Activated T-helper 2 cell treated with anti-CD3 and anti-CD28 coated beads, Interferon-gamma antibody, Interleukin-2, Interleukin-4, amounts not matched to agents 10 μg/mL and 5 μg/mL and 100 μg/mL, durations not matched to agents 14 hours and 24 hours and 36 hours (primary cell): ENCODE measurements at regions not wholly inside any gene's neighbourhood (a gene's known extent, or its start where the extent isn't known, plus 50 kb on each side); places are given as distances from the start of the nearest gene placed in this dataset.
"Not testable (repeated sequence)": the region's sequence is repeated elsewhere in the genome, so short reads cannot be mapped to it uniquely, and the experiment has no call there.

Experiments
- DNase-seq: peaks from one replicate; pipeline ENCODE4 v3.0.0; 2021; ENCODE audit warnings: low spot score
- H3K27ac Mint-ChIP-seq: one replicate; pipeline ENCODE4 v1.8.0; 2021; ENCODE audit warnings: mixed read lengths
- H3K27me3 Mint-ChIP-seq: one replicate; pipeline ENCODE4 v1.8.0; 2021; ENCODE audit warnings: low read depth, mixed read lengths
- H3K36me3 Mint-ChIP-seq: one replicate; pipeline ENCODE4 v1.8.0; 2021; ENCODE audit warnings: low read depth, mixed read lengths
- H3K4me1 Mint-ChIP-seq: one replicate; pipeline ENCODE4 v1.8.0; 2021; ENCODE audit warnings: low read depth, mixed read lengths
- H3K4me3 Mint-ChIP-seq: one replicate; pipeline ENCODE4 v1.8.0; 2021; ENCODE audit warnings: low read depth, mild to moderate bottlenecking, moderate library complexity, mixed read lengths
- H3K9me3 Mint-ChIP-seq: one replicate; pipeline ENCODE4 v1.8.0; 2021; ENCODE audit warnings: mixed read lengths
- intact Hi-C: fragments of 100-400 bp; cut with micrococcal nuclease; formaldehyde crosslinking; loops from one replicate; pipeline ENCODE4 v1.15.1; 2023

DNA sequence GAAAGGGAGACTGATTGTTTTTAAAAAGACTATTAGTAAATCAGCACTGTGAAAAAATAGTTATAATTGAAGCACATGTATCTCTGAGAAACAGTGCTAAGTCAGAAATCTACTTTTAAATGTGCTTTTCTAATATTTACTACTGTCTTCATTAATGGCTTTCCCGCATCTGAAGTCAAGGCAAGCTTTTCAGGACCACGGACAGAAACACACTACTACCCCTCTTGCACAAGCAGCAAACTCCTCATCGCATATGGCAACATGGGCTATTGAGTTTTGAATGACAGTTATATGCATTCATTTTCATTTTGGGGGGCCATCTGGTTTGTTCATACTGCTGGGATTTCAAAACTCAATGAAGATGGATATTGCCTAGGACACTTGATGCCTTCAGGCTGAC is 433.4 kb upstream of the CAMK1G start:
- no peak overlapping the region for H3K27ac Mint-ChIP-seq
- H3K36me3 Mint-ChIP-seq = no peaks in the 10 kb centered on the region
- intact Hi-C loops = no loop called here
- H3K4me1 Mint-ChIP-seq = no peaks in the 10 kb centered on the region
- no peak overlapping the region for H3K4me3 Mint-ChIP-seq
- no peaks in the 10 kb centered on the region for H3K9me3 Mint-ChIP-seq
- H3K27me3 Mint-ChIP-seq = no peaks in the 10 kb centered on the region
- no peak for DNase-seq

- intact Hi-C loops = no loop called here
- no peak overlapping the region for H3K27ac Mint-ChIP-seq
- H3K36me3 Mint-ChIP-seq = no peaks in the 10 kb centered on the region
- H3K4me1 Mint-ChIP-seq = no peaks in the 10 kb centered on the region
- H3K4me3 Mint-ChIP-seq = no peak overlapping the region
- H3K9me3 Mint-ChIP-seq = no peaks in the 10 kb centered on the region
- H3K27me3 Mint-ChIP-seq = no peaks in the 10 kb centered on the region
- no peak for DNase-seq
These were observed 430.1 kb upstream of the CAMK1G start for GRCh38 chr1:209153411-209153810.

- H3K36me3 Mint-ChIP-seq = no peaks in the 10 kb centered on the region
- intact Hi-C loops = no loop called here
- no peak overlapping the region for H3K4me3 Mint-ChIP-seq
- H3K4me1 Mint-ChIP-seq = no peaks in the 10 kb centered on the region
- no peaks in the 10 kb centered on the region for H3K9me3 Mint-ChIP-seq
- H3K27me3 Mint-ChIP-seq = no peaks in the 10 kb centered on the region
- DNase-seq = no peak
- H3K27ac Mint-ChIP-seq = no peak overlapping the region
These were observed 428.6 kb upstream of the CAMK1G start for GRCh38 chr1:209154912-209155311.

- H3K4me1 Mint-ChIP-seq = no peaks in the 10 kb centered on the region
- no peak for DNase-seq
- intact Hi-C loops = no loop called here
- no peaks in the 10 kb centered on the region for H3K9me3 Mint-ChIP-seq
- no peaks in the 10 kb centered on the region for H3K27me3 Mint-ChIP-seq
- H3K4me3 Mint-ChIP-seq = no peak overlapping the region
- no peaks in the 10 kb centered on the region for H3K36me3 Mint-ChIP-seq
- H3K27ac Mint-ChIP-seq = no peak overlapping the region
These were observed 428.0 kb upstream of the CAMK1G start for GRCh38 chr1:209155546-209155945.

DNA sequence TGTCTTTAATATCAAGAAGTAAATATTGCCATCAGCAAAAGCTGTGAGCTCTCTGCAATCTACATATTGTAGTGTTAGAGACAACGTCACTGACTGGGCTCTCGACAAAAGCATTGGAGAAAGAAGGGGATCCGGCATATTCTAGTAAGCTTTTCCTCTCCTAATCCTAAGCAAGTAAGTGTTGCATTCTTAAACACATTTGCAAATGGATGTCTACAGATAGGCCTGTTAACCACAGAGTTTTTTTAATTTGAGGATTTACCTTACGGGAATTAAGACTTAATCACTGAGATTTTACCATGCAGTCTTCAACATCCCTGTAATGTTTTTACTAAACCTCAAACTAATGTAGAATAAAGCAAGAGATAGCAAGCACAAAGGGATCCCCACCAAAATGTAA is 426.5 kb upstream of the CAMK1G start:
- DNase-seq = no peak
- Mint-ChIP-seq H3K4me1 (no peaks in the 10 kb centered on the region), H3K36me3 (no peaks in the 10 kb centered on the region), H3K27ac (no peak overlapping the region), H3K27me3 (no peaks in the 10 kb centered on the region), H3K4me3 (no peak overlapping the region), H3K9me3 (no peaks in the 10 kb centered on the region)
- intact Hi-C loops = no loop called here

GRCh38 chr1:209157546-209158249 is 425.8 kb upstream of the CAMK1G start:
- H3K4me1 Mint-ChIP-seq = no peaks in the 10 kb centered on the region
- no peak for DNase-seq
- no peaks in the 10 kb centered on the region for H3K36me3 Mint-ChIP-seq
- no peak overlapping the region for H3K4me3 Mint-ChIP-seq
- no peaks in the 10 kb centered on the region for H3K27me3 Mint-ChIP-seq
- H3K27ac Mint-ChIP-seq = no peak overlapping the region
- intact Hi-C loops = no loop called here
- H3K9me3 Mint-ChIP-seq = no peaks in the 10 kb centered on the region

- Mint-ChIP-seq H3K4me1 (no peaks in the 10 kb centered on the region), H3K36me3 (no peaks in the 10 kb centered on the region), H3K9me3 (no peaks in the 10 kb centered on the region), H3K27ac (no peak overlapping the region), H3K4me3 (no peak overlapping the region), H3K27me3 (no peaks in the 10 kb centered on the region)
- DNase-seq = no peak
- intact Hi-C loops = no loop called here
These were observed 424.7 kb upstream of the CAMK1G start for GRCh38 chr1:209158851-209159250.

GRCh38 chr1:209160230-209160629 is 423.3 kb upstream of the CAMK1G start:
- H3K4me1 Mint-ChIP-seq = no peaks in the 10 kb centered on the region
- H3K27me3 Mint-ChIP-seq = no peaks in the 10 kb centered on the region

GRCh38 chr1:209162651-209163050 is 420.9 kb upstream of the CAMK1G start:
- intact Hi-C loops = no loop called here
- no peak overlapping the region for H3K4me3 Mint-ChIP-seq
- no peaks in the 10 kb centered on the region for H3K36me3 Mint-ChIP-seq
- DNase-seq = no peak
- H3K27ac Mint-ChIP-seq = no peak overlapping the region
- no peaks in the 10 kb centered on the region for H3K9me3 Mint-ChIP-seq
- H3K27me3 Mint-ChIP-seq = no peaks in the 10 kb centered on the region
- H3K4me1 Mint-ChIP-seq = no peaks in the 10 kb centered on the region

More at GRCh38 chr1:209160230-209160629, 423.3 kb upstream of the CAMK1G start:
- H3K27ac Mint-ChIP-seq = no peak overlapping the region
- intact Hi-C loops = no loop called here
- H3K36me3 Mint-ChIP-seq = no peaks in the 10 kb centered on the region
- no peaks in the 10 kb centered on the region for H3K9me3 Mint-ChIP-seq
- DNase-seq = no peak
- no peak overlapping the region for H3K4me3 Mint-ChIP-seq

- no peaks in the 10 kb centered on the region for H3K36me3 Mint-ChIP-seq
- H3K27me3 Mint-ChIP-seq = no peaks in the 10 kb centered on the region
- no peak for DNase-seq
- H3K4me1 Mint-ChIP-seq = no peaks in the 10 kb centered on the region
- no peaks in the 10 kb centered on the region for H3K9me3 Mint-ChIP-seq
- intact Hi-C loops = no loop called here
- no peak overlapping the region for H3K27ac Mint-ChIP-seq
- H3K4me3 Mint-ChIP-seq = no peak overlapping the region
These were observed 415.3 kb upstream of the CAMK1G start for GRCh38 chr1:209168204-209168603.

DNA sequence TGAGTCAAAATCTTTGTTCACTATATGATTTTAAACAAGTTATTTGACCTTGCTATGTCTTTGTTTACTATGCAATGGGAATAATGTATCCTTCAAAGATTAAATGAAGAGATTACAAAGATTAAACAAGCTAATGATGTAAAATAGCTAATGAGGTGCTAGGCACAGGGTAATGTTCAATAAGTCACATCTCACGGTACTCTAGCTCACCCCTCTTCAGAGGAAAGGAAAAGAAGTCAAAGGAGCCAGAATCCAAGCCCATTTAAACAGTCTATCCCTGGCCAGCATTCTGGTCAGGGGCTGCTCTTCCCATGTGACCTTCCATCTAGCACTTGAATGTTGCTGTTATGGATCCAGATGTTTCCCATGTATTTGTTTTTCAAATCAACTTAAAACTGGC is 412.4 kb upstream of the CAMK1G start:
- Mint-ChIP-seq H3K4me3 (no peak overlapping the region), H3K9me3 (no peaks in the 10 kb centered on the region), H3K27ac (no peak overlapping the region), H3K27me3 (no peaks in the 10 kb centered on the region), H3K4me1 (no peaks in the 10 kb centered on the region), H3K36me3 (no peaks in the 10 kb centered on the region)
- DNase-seq = no peak
- intact Hi-C loops = no loop called here

DNA sequence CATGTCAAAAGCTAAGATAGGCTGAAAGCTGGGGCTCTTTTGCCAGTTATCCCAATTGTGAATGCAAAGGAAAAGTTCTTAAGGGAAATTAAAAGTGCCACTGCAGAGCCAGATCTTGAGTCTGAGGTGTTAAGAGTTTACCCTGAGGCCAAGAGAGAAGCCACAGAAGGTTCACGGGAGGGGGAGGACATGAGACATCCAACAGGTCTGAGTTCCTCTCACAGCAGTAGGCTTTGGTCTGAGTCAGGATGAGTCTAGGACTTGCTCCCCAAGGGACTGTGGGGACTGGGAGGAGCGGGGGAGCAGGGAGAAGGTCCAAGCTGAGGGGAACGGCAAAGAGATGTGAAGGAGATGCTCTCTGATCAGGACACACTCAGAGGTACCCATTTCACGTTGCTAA is 411.2 kb upstream of the CAMK1G start:
- Mint-ChIP-seq H3K27ac (no peak overlapping the region), H3K27me3 (no peaks in the 10 kb centered on the region), H3K36me3 (no peaks in the 10 kb centered on the region), H3K4me3 (no peak overlapping the region), H3K9me3 (no peaks in the 10 kb centered on the region), H3K4me1 (no peaks in the 10 kb centered on the region)
- intact Hi-C loops = no loop called here
- no peak for DNase-seq

GRCh38 chr1:209172792-209173542 is 410.5 kb upstream of the CAMK1G start:
- H3K9me3 Mint-ChIP-seq, H3K4me3 Mint-ChIP-seq, intact Hi-C loops, DNase-seq, H3K27me3 Mint-ChIP-seq, H3K4me1 Mint-ChIP-seq, H3K36me3 Mint-ChIP-seq, H3K27ac Mint-ChIP-seq: not testable (repeated sequence)
